RWPE2 (cell line): ENCODE measurements at regions not wholly inside any gene's neighbourhood (a gene's known extent, or its start where the extent isn't known, plus 50 kb on each side); places are given as distances from the start of the nearest gene placed in this dataset.

Source experiments
- ATAC-seq: fragments of 200-7000 bp; cut with Tn5 transposase; 3 replicates; pipeline ENCODE4 v1.9.1; 2021; ENCODE audit warnings: low read depth
- DNase-seq: peaks from one replicate; pipeline ENCODE4 v3.0.0-alpha.2; 2020; ENCODE audit warnings: low spot score
- H3K27ac ChIP-seq: fragments of 450-650 bp; 2 replicates; pipeline ENCODE4 v1.5.1; 2017; ENCODE audit warnings: mild to moderate bottlenecking; ENCODE audit not compliant: poor library complexity, severe bottlenecking
- H3K27me3 ChIP-seq: fragments of 250-450 bp; sonication (Bioruptor Pico); 2 replicates; pipeline ENCODE4 v1.5.1; 2021; ENCODE audit warnings: mild to moderate bottlenecking, moderate library complexity; ENCODE audit not compliant: insufficient read depth, poor library complexity, severe bottlenecking
- H3K36me3 ChIP-seq: fragments of 250-450 bp; sonication (Bioruptor Pico); 2 replicates; pipeline ENCODE4 v1.5.1; 2020; ENCODE audit warnings: low read depth, mild to moderate bottlenecking, moderate library complexity
- H3K4me1 ChIP-seq: fragments of 250-450 bp; sonication (Bioruptor Pico); 2 replicates; pipeline ENCODE4 v1.5.1; 2021; ENCODE audit warnings: mild to moderate bottlenecking, moderate library complexity; ENCODE audit not compliant: insufficient read depth, poor library complexity, severe bottlenecking
- H3K4me3 ChIP-seq: fragments of 250-450 bp; sonication (Bioruptor Pico); 2 replicates; pipeline ENCODE4 v1.5.1; 2021; ENCODE audit warnings: mild to moderate bottlenecking, moderate library complexity; ENCODE audit not compliant: severe bottlenecking
- H3K9me3 ChIP-seq: fragments of 250-450 bp; sonication (Bioruptor Pico); 2 replicates; pipeline ENCODE4 v1.5.1; 2021; ENCODE audit warnings: mild to moderate bottlenecking, moderate library complexity; ENCODE audit not compliant: severe bottlenecking
- CTCF ChIP-seq: fragments of 450-650 bp; IDR thresholded peaks from one replicate; pipeline ENCODE4 v1.5.1; 2017; ENCODE audit warnings: mild to moderate bottlenecking, moderate library complexity; ENCODE audit not compliant: poor library complexity, severe bottlenecking

DNA sequence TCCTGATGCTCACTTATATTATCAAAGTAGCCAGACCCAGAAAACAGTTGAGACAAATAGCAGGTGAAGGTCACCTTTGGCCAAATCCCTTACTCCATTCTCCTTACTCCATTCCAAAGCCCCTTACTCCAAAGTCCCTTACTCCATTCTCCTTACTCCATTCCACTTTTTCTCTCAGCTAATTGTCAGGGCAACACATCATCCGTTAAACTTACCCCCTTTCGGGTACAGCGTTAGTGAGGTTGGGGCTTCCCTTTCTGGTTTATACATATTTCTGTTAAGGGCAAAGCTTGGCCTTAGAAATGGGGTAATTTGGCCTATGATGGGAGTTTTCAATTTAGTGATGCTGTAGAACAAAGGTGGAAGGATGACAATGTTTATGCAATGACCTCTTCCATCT lies 111.8 kb upstream of the CCND2 start:
- TF ChIP-seq CTCF, result no peak
- H3K27ac ChIP-seq, result no peak overlapping the region
- no peaks in the 10 kb centered on the region for H3K27me3 ChIP-seq
- DNase-seq (no peak), ATAC-seq (no peak)
- H3K9me3 ChIP-seq, result peaks cover 3% of the 10 kb centered on the region
- H3K4me1 ChIP-seq, result peaks cover 13% of the 10 kb centered on the region
- no peaks in the 10 kb centered on the region for H3K36me3 ChIP-seq
- H3K4me3 ChIP-seq, result no peak overlapping the region

GRCh38 chr12:4160314-4161040 lies 113.1 kb upstream of the CCND2 start:
- H3K4me1 ChIP-seq, result peaks cover 21% of the 10 kb centered on the region
- H3K27me3 ChIP-seq, result no peaks in the 10 kb centered on the region
- DNase-seq (no peak), ATAC-seq (no peak)
- peaks cover 3% of the 10 kb centered on the region for H3K9me3 ChIP-seq
- TF ChIP-seq CTCF, result no peak
- no peaks in the 10 kb centered on the region for H3K36me3 ChIP-seq
- H3K4me3 ChIP-seq, result no peak overlapping the region
- no peak overlapping the region for H3K27ac ChIP-seq

DNA sequence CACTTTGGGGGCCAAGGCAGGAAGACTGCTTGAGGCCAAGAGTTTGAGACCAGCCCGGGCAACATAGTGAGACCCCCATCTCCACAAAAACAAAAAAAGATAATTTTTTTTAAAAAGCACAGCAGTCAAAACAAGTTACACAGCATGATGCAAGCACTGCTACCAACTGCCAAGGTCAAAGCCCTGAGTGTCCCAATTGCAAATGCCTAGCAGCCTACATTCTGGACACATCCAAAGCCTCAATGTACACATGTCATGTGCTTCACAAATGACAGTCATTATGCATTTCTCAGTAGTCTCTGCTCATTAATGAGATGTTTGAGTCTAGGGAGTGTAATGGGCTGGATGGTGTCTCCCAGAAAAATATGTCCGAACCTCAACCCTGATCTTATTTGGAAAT lies 113.7 kb upstream of the CCND2 start:
- no peaks in the 10 kb centered on the region for H3K27me3 ChIP-seq
- peaks cover 3% of the 10 kb centered on the region for H3K9me3 ChIP-seq
- H3K4me1 ChIP-seq, result peaks cover 17% of the 10 kb centered on the region
- no peak for TF ChIP-seq CTCF
- ATAC-seq (no peak), DNase-seq (no peak)
- no peak overlapping the region for H3K27ac ChIP-seq
- no peak overlapping the region for H3K4me3 ChIP-seq
- H3K36me3 ChIP-seq, result no peaks in the 10 kb centered on the region

GRCh38 chr12:4158306-4158705 lies 115.3 kb upstream of the CCND2 start:
- H3K4me1 ChIP-seq, result peaks cover 17% of the 10 kb centered on the region
- H3K27me3 ChIP-seq, result no peaks in the 10 kb centered on the region
- no peaks in the 10 kb centered on the region for H3K36me3 ChIP-seq
- ATAC-seq (no peak), DNase-seq (no peak)
- TF ChIP-seq CTCF, result no peak
- H3K9me3 ChIP-seq, result peaks cover 3% of the 10 kb centered on the region
- H3K4me3 ChIP-seq, result no peak overlapping the region
- H3K27ac ChIP-seq, result peak overlapping the region; percentile 67

- Histone ChIP-seq H3K4me1 (peaks cover 17% of the 10 kb centered on the region), H3K27me3 (no peaks in the 10 kb centered on the region), H3K9me3 (peaks cover 2% of the 10 kb centered on the region), H3K4me3 (no peak overlapping the region), H3K27ac (peak overlapping the region; percentile 67), H3K36me3 (no peaks in the 10 kb centered on the region)
- DNase-seq, result no peak
- ATAC-seq, result peak; percentile 92
- TF ChIP-seq CTCF, result no peak
Observed at GRCh38 chr12:4157122-4157521, 116.4 kb upstream of the CCND2 start.
